GM18519 (cell line): ENCODE measurements at regions not wholly inside any gene's neighbourhood (a gene's known extent, or its start where the extent isn't known, plus 50 kb on each side); places are given as distances from the start of the nearest gene placed in this dataset.

Source experiments
- ATAC-seq: cut with Tn5 transposase; IDR thresholded peaks from one replicate; pipeline ENCODE4 v1.9.1; 2021; ENCODE audit warnings: mild to moderate bottlenecking, moderate library complexity; ENCODE audit not compliant: unreplicated experiment, low FRiP score

DNA sequence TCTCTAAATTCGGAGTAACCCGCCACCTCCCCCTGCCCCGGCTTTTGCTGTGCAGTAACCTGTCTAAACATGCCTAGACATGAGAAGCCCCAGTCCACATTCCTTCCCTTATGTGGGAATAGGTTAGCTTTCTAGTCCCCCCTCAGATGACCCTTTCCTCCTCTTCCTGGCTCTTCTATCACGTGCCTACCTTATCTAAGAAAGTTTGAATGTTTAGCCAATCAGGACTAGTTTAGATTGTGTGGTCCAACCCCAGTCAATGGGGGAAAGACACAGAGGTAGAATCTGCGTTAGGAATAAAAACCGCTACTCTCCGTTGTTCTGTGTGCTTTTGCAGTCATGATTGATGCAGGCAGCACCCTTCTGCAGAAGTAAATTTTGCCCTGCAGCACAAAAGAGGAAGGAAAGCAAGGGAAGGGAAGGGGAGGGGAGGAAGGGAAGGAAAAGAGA is 69.0 kb upstream of the CD93 start:
- no peak for ATAC-seq

DNA sequence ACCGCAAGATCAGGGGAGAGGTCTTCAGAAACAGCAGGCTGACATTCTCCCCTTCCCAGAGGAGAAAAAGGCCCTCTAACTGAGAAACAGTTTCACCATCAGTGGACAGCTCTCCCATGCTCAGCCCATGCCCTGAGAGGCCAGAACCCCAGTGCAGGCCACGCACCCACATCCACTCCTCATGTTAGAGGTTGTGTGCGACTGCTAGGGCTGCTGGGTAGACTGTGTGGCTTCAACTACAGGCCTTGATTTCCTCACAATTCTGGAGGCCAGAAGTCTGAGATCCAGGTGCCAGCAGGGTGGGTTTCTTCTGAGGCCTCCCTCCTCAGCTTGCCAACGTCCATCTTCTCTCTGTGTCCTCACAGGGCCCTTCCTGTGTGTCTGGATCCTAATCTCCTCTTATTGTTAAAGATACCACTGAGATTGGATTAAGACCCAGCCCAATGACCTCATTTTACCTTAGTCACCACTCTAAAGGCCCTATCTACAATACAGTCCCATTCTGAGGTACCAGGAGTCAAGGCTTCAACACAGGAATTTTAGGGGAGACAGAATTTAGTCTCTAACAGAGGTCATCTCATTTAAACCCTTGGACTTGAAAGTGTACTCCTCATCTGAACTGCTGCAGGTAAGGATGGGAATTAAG is 67.7 kb upstream of the CD93 start:
- ATAC-seq = no peak

DNA sequence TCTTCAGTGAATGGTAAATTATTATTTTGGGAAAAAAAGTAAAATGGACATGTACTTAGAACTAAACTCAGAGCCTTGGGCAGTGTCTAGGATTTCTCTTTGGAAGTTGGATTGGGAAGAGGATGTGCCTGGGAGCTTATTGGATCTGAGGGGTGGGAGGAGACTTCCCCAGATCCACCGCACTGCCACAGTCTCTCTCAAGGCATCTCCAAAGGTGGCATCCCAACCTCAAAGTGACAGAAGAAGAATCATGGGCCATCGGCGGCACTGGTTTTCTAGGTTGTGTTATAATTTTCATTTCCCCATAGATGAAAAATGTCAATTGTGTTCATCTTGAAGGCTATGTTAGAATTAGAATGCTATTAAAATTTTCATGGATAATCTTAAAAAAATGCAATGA is 66.8 kb upstream of the CD93 start:
- no peak for ATAC-seq

DNA sequence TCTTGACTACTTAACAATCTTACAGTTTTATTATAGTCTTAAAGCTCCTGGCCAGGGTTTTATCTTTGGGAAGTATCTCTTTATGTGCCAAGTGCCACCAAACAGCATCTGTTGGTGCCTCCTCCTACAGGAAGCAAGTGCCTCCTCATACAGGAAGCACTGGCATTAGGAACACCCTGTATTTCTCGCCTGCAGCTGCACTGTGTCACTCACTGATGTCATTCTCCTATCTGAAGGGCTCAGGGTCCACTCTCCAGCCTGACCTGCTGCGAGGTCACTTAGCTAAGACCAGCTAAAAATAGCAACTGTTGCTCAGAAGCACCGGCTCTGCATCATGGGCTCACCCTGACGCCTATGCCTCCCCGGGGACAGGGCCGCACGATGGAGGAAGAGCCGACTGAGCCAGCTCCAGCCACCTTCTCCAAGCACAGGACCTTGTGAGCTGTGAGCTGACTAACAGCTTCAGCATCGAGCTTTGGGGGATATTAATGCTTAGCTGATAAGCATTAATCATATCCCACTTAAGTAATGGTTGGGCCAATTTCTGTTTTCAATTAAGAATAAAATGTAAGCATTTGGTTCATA is 66.3 kb upstream of the CD93 start:
- ATAC-seq = no peak

DNA sequence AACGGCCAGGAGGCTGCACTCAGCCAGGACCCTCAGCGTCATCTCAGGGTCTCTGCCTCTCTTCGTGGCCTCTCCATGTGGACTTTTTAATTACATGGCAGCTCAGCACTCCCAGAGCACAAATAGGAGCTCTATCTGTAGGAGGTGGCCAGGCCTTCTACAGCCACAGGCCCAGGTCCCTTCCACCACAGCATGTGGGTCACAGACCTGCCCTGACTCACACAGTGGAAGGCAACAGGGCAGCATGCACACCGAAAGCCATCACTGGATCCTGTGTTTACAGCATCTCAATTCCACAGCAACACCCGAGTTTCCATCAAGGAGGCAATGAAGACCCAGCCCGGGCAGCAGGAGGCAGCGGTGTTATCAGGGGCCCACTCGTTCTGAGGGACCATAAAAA is 65.8 kb upstream of the CD93 start:
- ATAC-seq = no peak

DNA sequence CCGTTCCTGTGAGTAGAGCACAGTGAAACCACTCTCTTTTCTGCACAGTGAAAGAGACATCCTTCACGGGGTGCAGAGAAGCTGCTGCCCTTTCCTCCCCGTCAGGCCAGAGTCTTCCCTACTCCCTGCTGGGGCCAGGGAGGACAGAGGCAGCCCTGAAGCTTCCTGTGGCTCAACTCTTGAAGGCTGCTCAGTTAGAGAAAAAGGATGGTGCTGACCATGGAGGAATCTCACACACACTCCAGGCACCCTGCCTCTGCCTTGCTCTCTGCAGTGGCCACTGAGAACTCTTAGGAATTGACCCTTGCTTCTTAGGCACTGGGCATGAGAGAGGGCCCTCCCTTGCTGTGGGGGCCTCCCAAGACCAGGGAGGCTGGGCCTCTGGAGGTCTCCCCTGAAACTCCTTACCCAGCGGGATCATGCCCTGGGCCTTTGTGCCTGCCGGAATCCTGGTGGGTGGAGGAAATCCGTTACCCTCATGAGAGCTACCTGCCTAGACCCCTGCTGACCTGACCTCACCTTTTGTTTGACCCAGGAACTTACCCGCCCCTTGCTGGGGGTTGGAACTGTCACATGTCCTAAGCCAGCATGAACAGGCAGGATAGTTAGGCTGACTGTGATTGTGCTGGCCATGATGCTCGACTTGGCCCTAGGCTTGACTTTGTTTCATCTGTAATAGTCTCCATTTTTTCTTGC is 65.0 kb upstream of the CD93 start:
- no peak for ATAC-seq

DNA sequence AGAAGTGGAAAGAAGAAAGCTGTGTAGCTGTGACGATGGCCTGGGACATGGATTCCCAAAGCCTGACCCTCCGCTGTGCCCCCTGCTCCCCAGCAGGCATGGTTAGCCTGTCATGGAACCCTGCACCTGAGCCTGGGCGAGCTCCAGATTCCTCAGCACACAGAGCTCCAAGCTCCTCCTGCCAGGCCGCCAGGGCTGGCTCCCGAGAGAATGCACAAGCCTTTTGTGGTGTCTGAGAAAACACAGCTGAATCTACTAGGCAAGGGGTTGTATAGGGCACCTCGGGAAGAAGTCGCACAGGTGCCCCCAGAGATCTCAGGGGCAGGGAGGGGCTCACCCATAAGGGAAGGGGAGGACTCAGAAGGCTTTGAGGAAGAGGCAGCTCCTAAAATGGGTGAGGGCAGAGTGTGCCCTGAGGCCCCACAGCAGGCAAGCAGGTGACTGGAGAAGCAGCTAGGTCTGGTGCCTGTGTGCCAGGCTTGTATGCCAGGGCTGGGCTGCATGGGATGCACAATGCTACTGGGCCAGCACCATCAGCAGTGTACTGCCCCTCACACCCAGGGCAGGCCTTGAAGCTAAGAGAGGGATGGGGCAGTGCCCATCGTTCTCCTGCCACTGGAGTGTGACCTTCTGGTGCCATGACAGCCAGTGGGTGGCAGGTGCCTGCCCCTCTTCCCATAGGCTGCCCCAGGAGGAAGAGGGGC is 64.3 kb upstream of the CD93 start:
- ATAC-seq = no peak

DNA sequence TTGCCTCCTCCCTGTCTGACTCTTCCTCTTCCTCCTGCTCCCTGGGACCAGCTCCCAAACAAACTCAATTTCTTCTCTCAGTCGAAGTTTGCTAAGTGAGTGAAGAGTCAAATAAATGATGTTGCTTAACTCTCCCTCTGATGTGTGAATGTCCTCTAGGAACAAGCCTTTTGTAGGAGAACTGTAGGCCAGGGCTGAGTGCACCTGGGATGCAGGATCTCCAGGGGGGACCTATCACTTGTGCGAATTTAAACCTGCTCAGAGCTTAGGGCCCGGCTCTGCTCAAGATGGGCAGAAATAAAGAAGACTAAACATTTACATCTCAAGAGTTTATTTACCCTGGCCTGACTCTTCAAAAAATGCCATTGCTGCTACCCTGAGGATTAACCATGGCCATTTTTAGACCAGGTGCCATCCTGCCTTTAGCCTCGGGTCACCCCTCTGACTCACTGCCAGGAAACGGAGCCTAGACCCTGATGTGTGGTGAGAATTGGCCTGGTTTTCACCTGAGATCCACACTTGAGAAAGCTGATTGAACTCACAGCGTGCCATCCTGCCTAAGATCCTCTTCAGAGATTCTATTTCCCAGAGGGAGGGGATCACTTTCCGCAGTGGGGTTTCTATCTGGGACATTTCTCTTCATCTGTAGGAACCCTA is 63.6 kb upstream of the CD93 start:
- ATAC-seq = no peak

DNA sequence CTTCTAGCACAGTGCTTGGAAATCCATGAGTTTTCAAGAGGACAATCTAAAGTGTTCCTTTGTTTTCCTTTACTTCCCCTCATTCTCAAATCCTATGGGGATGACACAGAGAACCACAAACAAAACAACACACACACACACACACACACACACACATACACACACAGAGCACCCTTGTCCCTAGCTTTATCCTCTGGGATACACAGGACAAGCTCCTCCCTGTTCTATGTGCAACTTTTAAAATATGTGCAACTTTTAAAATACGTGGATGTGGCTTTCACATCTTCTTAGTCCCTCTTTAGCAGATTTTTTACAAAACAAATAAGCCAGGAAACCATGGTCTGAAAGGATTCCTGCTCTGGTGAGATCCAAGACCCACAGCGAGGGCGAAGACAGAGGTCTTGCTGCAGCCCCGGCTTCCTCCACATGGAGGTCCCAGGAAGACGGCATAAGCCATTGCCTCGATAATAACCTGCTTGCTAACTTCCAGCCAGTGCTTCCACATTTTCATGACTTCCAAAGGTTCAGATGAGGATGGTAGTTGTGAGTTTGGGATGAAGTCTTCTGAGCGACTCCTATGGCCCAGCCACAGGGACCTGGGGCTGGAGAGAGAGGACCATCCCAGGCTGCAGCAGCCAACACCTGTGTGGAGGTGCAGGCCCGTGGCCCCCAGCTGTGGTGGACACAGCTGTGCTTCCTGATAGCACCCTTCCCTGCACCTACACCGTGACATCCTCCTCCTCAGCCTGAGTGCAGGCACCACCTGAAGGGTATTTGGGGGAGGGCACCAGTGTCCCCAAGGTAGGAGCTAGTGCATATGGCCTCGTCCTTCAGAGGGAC is 62.8 kb upstream of the CD93 start:
- ATAC-seq = no peak

DNA sequence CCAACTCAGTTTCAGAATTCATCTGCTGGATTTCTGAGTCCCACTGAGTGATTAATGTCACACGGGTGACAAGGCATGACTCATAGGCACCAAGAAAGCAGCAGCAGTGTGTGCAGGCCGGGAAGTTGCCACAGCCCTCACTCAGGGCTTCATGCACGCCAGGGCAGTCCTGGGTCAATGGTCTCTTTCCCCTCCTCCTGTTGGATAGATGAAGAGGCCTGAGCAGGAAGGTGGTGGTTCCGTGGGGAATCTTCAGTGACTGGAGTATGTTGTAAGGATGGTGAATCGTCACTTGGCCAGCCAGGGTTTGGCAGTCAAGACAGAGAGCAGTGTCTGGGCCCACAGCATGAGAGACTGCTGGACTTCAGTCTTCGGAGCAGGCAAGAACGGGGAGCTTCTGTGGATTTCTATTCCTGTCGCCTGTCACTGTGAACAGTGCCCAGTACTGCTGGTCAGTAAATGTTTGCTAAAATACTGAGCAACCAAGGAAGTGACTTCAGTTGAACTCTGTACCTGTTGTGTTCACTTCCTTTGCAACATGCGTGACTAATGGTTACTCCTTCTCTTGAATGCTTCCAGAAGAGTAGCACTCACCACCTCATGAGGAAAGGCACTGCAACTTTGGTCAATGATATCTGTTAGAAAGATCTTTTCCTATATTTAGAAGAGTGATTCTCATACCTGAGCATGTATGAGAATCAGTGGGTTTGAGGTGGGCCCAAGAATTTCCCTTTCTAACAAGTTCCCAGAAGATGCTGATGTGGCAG is 62.0 kb upstream of the CD93 start:
- peak; percentile 45 for ATAC-seq

DNA sequence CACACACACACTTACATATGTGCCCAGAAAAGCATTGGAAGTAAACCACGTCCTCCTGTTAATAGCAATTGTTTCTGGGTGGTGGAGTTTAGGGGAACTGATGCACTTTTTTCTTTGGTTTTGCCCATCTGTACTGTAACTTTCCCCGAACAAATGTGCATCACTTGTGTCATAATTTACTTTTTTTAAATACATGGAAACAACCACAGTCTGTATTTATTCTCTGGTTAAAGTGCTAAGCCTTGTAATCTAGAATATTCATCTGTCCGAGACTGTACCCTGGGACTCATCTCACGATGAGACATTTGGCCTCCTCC is 61.5 kb upstream of the CD93 start:
- no peak for ATAC-seq

DNA sequence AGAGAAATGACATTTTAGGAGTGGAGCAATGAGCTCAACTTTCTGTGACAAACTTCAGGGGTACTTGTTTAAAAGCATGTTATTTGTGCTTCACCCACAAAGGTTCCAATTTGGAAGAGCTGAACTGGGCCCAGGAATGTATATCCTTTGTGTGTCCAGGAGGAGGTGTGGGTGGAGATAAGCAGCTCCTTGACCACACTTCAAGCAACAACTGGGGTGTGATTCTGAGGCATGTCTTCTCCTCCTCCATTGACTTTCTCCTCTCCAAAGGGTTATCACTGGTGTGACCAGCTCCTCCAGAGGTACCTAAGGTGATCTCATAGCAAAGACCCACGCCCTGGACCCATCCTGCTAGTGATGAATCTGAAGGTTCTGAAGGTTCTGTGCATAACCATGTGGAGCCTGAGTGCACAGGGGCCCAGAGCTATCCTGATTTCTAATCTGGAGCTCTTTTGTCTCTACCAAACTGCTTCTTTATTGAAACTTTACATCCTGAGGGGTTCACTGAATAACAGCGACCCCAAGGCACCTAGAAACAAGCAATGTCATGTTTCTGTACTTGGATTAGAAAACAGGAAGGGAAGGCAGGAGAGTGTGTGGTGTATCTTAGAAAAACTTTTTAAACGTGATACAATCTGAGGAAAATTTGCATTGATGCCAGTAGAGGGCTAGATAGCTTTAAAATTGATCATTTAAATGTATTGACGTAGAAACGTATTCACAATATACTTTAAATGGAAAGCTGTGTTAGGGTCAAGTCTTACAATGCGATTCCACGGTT is 60.9 kb upstream of the CD93 start:
- ATAC-seq = no peak

DNA sequence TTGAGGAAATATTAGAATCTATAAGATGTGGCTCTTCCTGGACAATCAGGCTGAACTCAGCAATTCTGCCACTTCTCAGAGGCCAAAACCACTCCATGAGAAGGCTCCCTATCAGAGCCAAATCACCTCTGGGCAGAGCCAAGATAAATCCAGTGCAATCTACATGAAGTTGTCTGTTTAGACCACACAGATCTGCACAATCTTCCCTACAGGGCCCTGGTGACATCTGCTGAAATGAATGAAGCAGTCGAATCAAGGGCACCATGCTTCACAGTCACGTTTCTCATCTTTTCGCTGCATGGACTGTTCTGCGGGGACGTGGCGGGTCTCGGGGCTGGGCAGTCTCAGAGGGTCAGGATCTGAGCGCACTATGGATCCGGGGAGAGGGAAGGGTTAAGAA is 60.1 kb upstream of the CD93 start:
- no peak for ATAC-seq

DNA sequence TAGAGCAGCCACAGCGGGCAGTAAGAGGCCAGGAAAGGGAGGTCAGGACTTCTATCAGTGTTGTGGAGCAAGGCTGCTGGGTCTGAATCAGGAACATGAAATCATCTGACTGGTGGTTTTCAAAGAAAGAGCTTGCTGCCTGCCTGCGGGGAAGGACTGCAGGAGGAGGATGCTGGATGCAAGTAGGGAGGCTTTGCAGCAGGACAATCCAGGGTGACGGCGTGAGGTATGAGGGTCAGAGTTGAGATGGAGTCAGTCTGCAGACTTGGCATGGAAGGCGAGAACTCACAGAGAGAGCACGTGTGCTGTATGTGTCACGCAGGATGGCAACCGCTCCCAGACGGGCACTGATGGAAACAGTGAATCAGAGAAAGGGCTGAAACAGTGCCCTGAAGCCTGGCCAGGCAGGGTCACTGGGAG is 59.2 kb upstream of the CD93 start:
- no peak for ATAC-seq

DNA sequence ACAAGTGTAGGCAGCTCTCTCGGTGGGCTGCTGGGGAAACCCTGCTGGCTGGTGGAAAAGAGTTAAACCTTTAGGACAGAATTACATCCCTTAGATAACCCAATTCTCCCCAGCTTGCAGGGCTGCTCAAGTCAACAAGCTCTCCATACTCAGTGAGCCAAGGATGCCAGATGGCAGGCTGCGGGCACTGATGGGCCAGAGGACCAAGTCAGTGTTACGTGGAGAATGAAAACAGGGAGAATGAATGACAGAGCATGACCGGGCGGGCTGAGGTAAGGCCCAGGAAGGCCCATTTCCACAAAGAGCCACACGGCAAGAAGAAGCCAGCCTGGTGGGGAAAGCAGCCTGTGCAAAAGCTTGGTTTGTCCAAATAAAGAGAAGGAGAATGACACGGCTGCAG is 58.7 kb upstream of the CD93 start:
- ATAC-seq = no peak

DNA sequence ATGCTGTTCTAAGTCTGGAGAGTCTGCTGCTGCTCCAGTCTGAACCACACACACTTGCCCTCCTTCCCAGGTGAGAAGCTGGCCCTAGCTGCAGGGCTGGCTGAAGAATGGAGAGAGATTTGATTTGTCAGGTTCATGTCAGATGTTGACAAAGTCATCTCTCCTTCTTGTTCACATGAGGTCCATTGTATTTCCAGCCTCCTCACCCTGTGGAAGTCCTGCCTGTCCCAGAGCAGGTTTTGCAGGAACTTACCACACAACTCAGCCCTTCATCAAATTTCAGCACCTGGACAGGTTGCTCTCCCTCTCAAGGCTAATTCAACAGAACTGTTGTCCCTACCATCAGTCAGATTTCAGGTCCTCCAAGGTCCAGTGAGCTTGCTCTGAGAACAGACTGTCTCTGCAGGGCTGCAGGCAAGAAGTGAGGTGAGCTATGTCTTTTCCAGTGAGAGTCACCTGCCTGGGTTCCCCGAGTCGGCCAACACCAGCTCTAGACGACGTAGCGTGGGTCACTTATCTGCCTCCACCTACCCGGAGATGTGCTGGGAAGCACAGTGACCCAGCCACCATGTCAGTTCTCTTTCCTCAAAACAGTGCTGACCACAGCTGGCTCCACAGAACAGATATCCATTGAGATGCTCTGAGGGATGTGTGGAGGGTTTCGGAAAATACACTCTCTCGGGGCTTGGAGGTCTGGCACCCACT is 58.0 kb upstream of the CD93 start:
- ATAC-seq = no peak

DNA sequence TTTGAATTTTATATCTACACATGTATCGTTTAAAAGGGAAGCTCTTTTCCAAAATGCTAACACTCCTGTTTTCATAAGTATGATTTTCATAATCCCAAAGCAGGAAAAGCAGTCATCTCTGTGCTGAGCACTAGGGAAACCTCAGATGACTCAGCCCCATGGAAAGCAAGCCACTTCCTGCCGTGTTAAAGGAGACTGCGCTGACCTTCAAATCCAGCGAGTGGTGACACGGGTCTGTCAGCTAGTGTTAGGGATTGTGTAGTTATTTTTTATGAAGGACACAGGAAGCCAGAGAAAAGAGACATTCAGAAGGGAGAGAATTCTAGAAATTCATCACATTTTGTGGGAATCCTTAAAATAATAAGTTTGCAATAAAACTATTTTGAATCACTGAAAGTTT is 57.0 kb upstream of the CD93 start:
- ATAC-seq = no peak
